Cardiac muscle cell (in vitro differentiated cells and primary cell): ENCODE measurements at regions not wholly inside any gene's neighbourhood (a gene's known extent, or its start where the extent isn't known, plus 50 kb on each side); places are given as distances from the start of the nearest gene placed in this dataset.

ENCODE experiments used
- DNase-seq, 2 donors: peaks; one replicate each; pipeline versions ENCODE4 v3.0.0 to v3.0.0-alpha.2; 2010 to 2017; ENCODE audit warnings: low read depth in 1 of 2, low spot score in 1 of 2
- H3K27ac ChIP-seq: fragments of 200-600 bp; sonication (generic); 2 replicates; pipeline ENCODE4 v1.5.1; 2016
- H3K27me3 ChIP-seq: fragments of 200-600 bp; sonication (generic); 2 replicates; pipeline ENCODE4 v1.6.0; 2016; ENCODE audit warnings: control low read depth
- H3K36me3 ChIP-seq: fragments of 200-600 bp; sonication (generic); 2 replicates; pipeline ENCODE4 v1.5.1; 2016; ENCODE audit warnings: control low read depth
- H3K4me1 ChIP-seq: fragments of 200-600 bp; sonication (generic); 2 replicates; pipeline ENCODE4 v1.8.1; 2017; ENCODE audit warnings: low read depth, mild to moderate bottlenecking, mixed run types
- H3K4me3 ChIP-seq: fragments of 200-600 bp; sonication (generic); 2 replicates; pipeline ENCODE4 v1.5.1; 2016; ENCODE audit warnings: mild to moderate bottlenecking
- H3K9me3 ChIP-seq: fragments of 200-600 bp; sonication (generic); 2 replicates; pipeline ENCODE4 v1.5.1; 2017; ENCODE audit warnings: low read depth, mild to moderate bottlenecking, control low read depth
- CTCF ChIP-seq: IDR thresholded peaks from 2 replicates; pipeline ENCODE4 v1.5.1; 2012; ENCODE audit warnings: low read depth, mild to moderate bottlenecking, low read length

GRCh38 chr5:63262185-63262981 is 683.8 kb downstream of the LRRC70 start:
- peak in 1 of 2 donors; percentile 86 for DNase-seq
- Histone ChIP-seq H3K36me3 (no peaks in the 10 kb centered on the region), H3K27ac (no peak overlapping the region), H3K4me1 (no peaks in the 10 kb centered on the region), H3K9me3 (no peaks in the 10 kb centered on the region), H3K4me3 (no peak overlapping the region), H3K27me3 (no peaks in the 10 kb centered on the region)
- TF ChIP-seq CTCF = no peak

- H3K36me3 ChIP-seq = no peaks in the 10 kb centered on the region
- no peaks in the 10 kb centered on the region for H3K27me3 ChIP-seq
- H3K4me1 ChIP-seq = no peaks in the 10 kb centered on the region
- TF ChIP-seq CTCF = no peak
- H3K4me3 ChIP-seq = no peak overlapping the region
- H3K27ac ChIP-seq = no peak overlapping the region
- DNase-seq = no peak
- H3K9me3 ChIP-seq = no peaks in the 10 kb centered on the region
These were observed 683.1 kb downstream of the LRRC70 start for GRCh38 chr5:63261695-63262094.

GRCh38 chr5:63255594-63255993 is 677.0 kb downstream of the LRRC70 start:
- H3K27ac ChIP-seq = no peak overlapping the region
- H3K4me3 ChIP-seq = no peak overlapping the region
- H3K36me3 ChIP-seq = no peaks in the 10 kb centered on the region
- DNase-seq = no peak
- no peaks in the 10 kb centered on the region for H3K9me3 ChIP-seq
- TF ChIP-seq CTCF = no peak
- no peaks in the 10 kb centered on the region for H3K27me3 ChIP-seq
- H3K4me1 ChIP-seq = no peaks in the 10 kb centered on the region

- TF ChIP-seq CTCF = no peak
- H3K27me3 ChIP-seq = no peaks in the 10 kb centered on the region
These were observed 672.3 kb downstream of the LRRC70 start for GRCh38 chr5:63250939-63251338.

GRCh38 chr5:63249960-63250359 is 671.3 kb downstream of the LRRC70 start:
- Histone ChIP-seq H3K36me3 (no peaks in the 10 kb centered on the region), H3K27ac (no peak overlapping the region), H3K4me1 (no peaks in the 10 kb centered on the region), H3K27me3 (no peaks in the 10 kb centered on the region), H3K4me3 (no peak overlapping the region), H3K9me3 (no peaks in the 10 kb centered on the region)
- no peak for TF ChIP-seq CTCF
- no peak for DNase-seq

More at GRCh38 chr5:63250939-63251338, 672.3 kb downstream of the LRRC70 start:
- no peaks in the 10 kb centered on the region for H3K4me1 ChIP-seq
- H3K4me3 ChIP-seq = no peak overlapping the region
- H3K27ac ChIP-seq = no peak overlapping the region
- H3K9me3 ChIP-seq = no peaks in the 10 kb centered on the region
- H3K36me3 ChIP-seq = no peaks in the 10 kb centered on the region
- DNase-seq = no peak
